OCI-LY7 (cell line): ENCODE measurements at regions not wholly inside any gene's neighbourhood (a gene's known extent, or its start where the extent isn't known, plus 50 kb on each side); places are given as distances from the start of the nearest gene placed in this dataset.

Experiments
- EZH2phosphoT487 ChIP-seq: fragments of 200-600 bp; sonication (generic); IDR thresholded peaks from 2 replicates; pipeline ENCODE4 v1.6.1; 2018; ENCODE audit warnings: low read depth, borderline replicate concordance, mild to moderate bottlenecking, mixed run types, antibody characterized with exemption, low read length, moderate library complexity, mixed read lengths
- TF ChIP-seq, protein P1 (sequence below): fragments of 200-600 bp; sonication (generic); conservative IDR thresholded peaks from 2 replicates; pipeline ENCODE4 v1.5.1; 2014; ENCODE audit warnings: mild to moderate bottlenecking, antibody characterized with exemption, low read length, moderate library complexity, mixed read lengths

DNA sequence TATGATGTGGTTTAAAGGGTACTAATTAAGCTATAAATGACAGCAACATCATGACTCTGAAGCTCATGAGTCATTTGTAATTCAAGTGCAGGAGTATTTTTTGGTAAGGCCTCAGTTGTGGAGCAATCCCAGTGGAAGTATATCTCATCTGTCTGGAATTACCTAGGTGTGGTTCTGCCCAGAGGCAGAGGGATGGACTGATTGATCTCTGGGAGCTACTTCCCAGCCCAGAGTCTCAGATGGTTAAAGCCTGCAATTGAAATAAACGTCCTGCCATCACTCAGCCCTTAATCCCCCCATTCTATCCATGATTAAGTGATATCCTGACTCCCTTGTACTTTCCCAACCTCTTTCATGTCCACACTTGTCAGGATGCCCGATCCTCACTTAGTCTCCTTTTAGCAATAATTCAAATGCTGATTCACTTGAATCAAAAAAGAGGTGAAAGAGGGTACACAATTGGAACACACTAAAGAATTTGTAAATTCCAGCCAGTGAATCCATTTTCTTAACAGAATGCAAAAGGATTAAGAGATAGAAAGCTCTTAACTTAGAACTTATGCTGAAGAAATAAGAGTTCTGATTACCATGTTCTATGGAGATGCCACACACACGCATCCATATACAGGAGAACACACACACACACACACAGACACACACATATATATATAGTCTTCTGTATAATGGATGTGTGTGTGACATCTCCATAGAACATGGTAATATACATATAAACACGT lies 664.4 kb downstream of the NYAP2 start:
- TF ChIP-seq, protein P1, sequence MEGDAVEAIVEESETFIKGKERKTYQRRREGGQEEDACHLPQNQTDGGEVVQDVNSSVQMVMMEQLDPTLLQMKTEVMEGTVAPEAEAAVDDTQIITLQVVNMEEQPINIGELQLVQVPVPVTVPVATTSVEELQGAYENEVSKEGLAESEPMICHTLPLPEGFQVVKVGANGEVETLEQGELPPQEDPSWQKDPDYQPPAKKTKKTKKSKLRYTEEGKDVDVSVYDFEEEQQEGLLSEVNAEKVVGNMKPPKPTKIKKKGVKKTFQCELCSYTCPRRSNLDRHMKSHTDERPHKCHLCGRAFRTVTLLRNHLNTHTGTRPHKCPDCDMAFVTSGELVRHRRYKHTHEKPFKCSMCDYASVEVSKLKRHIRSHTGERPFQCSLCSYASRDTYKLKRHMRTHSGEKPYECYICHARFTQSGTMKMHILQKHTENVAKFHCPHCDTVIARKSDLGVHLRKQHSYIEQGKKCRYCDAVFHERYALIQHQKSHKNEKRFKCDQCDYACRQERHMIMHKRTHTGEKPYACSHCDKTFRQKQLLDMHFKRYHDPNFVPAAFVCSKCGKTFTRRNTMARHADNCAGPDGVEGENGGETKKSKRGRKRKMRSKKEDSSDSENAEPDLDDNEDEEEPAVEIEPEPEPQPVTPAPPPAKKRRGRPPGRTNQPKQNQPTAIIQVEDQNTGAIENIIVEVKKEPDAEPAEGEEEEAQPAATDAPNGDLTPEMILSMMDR, result no peak
- no peak for TF ChIP-seq EZH2phosphoT487
